ENCODE measurements at regions not wholly inside any gene's neighbourhood (a gene's known extent, or its start where the extent isn't known, plus 50 kb on each side); places are given as distances from the start of the nearest gene placed in this dataset.

DNA sequence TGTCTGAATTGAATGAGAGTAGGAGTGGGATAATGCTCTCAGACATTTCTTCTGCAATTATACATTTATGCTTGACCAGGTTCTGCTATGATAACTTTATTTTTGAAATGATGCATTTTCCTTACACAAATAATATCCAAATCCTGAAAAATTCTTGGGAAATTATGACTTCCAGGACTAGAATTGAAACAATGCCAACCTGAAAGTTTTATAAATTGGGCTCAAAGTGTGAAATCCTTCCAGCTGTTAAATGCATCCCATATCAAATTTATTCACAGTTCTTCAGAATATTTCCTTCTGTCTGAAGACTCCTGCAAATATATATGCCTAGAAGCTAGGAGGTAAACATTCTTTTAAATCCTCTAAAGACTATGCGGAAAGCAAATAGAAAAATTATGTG, 155.7 kb upstream of the EYA4 start:
- H2BK20ac ChIP-seq (ENCODE audit: low read depth, low read length) = no peak overlapping the region
- no peaks in the 10 kb centered on the region for H3K36me3 ChIP-seq (ENCODE audit: control insufficient read depth, insufficient read depth, low read length)
- DNase-seq (no peak), ATAC-seq (ENCODE audit: low read depth) (no peak)
- in situ Hi-C loops (cut with MboI; ENCODE audit: low sequenced_read_pairs) (no loop called here), dilution Hi-C loops (cut with HindIII; ENCODE audit: low sequenced_read_pairs, unreplicated experiment) (no loop called here), intact Hi-C loops (cut with micrococcal nuclease) (no loop called here)
- H2BK5ac ChIP-seq (ENCODE audit: low read depth, low read length, poor library complexity, severe bottlenecking) = no peak overlapping the region
- H3K56ac ChIP-seq (ENCODE audit: extremely low read depth, insufficient read depth, low read length) = no peak overlapping the region
- no peaks in the 10 kb centered on the region for H3K9me1 ChIP-seq (ENCODE audit: insufficient read depth, low read length)
- H2AFZ ChIP-seq (replicated peaks; ENCODE audit: low read length, poor library complexity) = no peak overlapping the region
- WGBS, 2 experiments (ENCODE audit: extremely low coverage in 2 of 2, insufficient read length in 1 of 2) = no CpG with 5 or more reads among the region's 1 CpG
- H3K9me3 ChIP-seq (ENCODE audit: control insufficient read depth, insufficient read depth, low read length) = no peaks in the 10 kb centered on the region
- no peak overlapping the region for H3K4me2 ChIP-seq (ENCODE audit: low read depth, low read length)
- H3K4me3 ChIP-seq (ENCODE audit: insufficient read depth, low read depth, low read length) = no peak overlapping the region
- H2BK120ac ChIP-seq (ENCODE audit: low read depth, low read length) = no peak overlapping the region
- no peaks in the 10 kb centered on the region for H3K27me3 ChIP-seq (ENCODE audit: control insufficient read depth, insufficient read depth, low read length)
- H4K20me1 ChIP-seq (ENCODE audit: insufficient read depth, low read length) = no peaks in the 10 kb centered on the region
- no peak overlapping the region for H3K9ac ChIP-seq (ENCODE audit: low read depth, low read length)
- ChIA-PET CTCF (interaction anchor here (1.4 kb wide), 1 partner anchor 14 kb away, joined by 3 read pairs; no protein-coding TSS in a partner anchor), POLR2A (ENCODE audit: unreplicated experiment) (no interaction called here)
- no peak overlapping the region for H4K91ac ChIP-seq (ENCODE audit: insufficient read depth, low read depth, low read length)
- no peak overlapping the region for H4K5ac ChIP-seq (ENCODE audit: low read depth, low read length)
- BruUV-seq (replicated peaks) = no TSS peak
- H3K18ac ChIP-seq (ENCODE audit: low read depth, low read length) = no peak overlapping the region
- H3K79me1 ChIP-seq (ENCODE audit: low read depth in 1 of 2, low read length in 2 of 2) = no peaks in the 10 kb centered on the region
- no peak overlapping the region for H3K27ac ChIP-seq (ENCODE audit: insufficient read depth, low read length)
- no peak overlapping the region for H2AK9ac ChIP-seq (replicated peaks; ENCODE audit: low read depth, low read length, poor library complexity)
- no peak overlapping the region for H2AK5ac ChIP-seq (ENCODE audit: low read depth, low read length)
- H3K23ac ChIP-seq (ENCODE audit: low read depth, low read length) = no peak overlapping the region
- no peak overlapping the region for H2BK15ac ChIP-seq (ENCODE audit: low read depth, low read length)
- no peaks in the 10 kb centered on the region for H3K4me1 ChIP-seq (ENCODE audit: control insufficient read depth, insufficient read depth, low read length)
- TF ChIP-seq MAFK (IDR thresholded peaks at IDR 0.05; ENCODE audit: low read depth, low read length) (no peak), RCOR1 (IDR thresholded peaks at IDR 0.05; ENCODE audit: insufficient replicate concordance, low read length) (no peak), RAD21 (IDR thresholded peaks at IDR 0.05; ENCODE audit: low read length) (no peak), NFE2L2 (IDR thresholded peaks at IDR 0.05; ENCODE audit: low read depth, low read length) (no peak), BHLHE40 (IDR thresholded peaks at IDR 0.05; ENCODE audit: low read depth, low read length) (no peak), RFX5 (IDR thresholded peaks at IDR 0.05; ENCODE audit: low read depth, low read length) (no peak), POLR2A (IDR thresholded peaks at IDR 0.05; ENCODE audit: low read depth, low read length) (no peak), CHD1 (IDR thresholded peaks at IDR 0.05; ENCODE audit: low read depth, low read length) (no peak), CEBPB (IDR thresholded peaks at IDR 0.05; ENCODE audit: low read depth, low read length) (no peak), SMC3 (IDR thresholded peaks at IDR 0.05; ENCODE audit: low read depth, low read length) (no peak), MXI1 (IDR thresholded peaks at IDR 0.05; ENCODE audit: borderline replicate concordance, low read depth, low read length) (no peak), MAZ (IDR thresholded peaks at IDR 0.05; ENCODE audit: borderline replicate concordance, low read depth, low read length) (no peak), FOS (IDR thresholded peaks at IDR 0.05; ENCODE audit: low read depth, low read length) (no peak)
- TF ChIP-seq, protein P1, sequence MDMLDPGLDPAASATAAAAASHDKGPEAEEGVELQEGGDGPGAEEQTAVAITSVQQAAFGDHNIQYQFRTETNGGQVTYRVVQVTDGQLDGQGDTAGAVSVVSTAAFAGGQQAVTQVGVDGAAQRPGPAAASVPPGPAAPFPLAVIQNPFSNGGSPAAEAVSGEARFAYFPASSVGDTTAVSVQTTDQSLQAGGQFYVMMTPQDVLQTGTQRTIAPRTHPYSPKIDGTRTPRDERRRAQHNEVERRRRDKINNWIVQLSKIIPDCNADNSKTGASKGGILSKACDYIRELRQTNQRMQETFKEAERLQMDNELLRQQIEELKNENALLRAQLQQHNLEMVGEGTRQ (IDR thresholded peaks at IDR 0.05; ENCODE audit: low read depth, low read length) = no peak
- TF ChIP-seq, protein P2, sequence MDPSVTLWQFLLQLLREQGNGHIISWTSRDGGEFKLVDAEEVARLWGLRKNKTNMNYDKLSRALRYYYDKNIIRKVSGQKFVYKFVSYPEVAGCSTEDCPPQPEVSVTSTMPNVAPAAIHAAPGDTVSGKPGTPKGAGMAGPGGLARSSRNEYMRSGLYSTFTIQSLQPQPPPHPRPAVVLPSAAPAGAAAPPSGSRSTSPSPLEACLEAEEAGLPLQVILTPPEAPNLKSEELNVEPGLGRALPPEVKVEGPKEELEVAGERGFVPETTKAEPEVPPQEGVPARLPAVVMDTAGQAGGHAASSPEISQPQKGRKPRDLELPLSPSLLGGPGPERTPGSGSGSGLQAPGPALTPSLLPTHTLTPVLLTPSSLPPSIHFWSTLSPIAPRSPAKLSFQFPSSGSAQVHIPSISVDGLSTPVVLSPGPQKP (IDR thresholded peaks at IDR 0.05; ENCODE audit: borderline replicate concordance, low read depth, low read length) = no peak
- TF ChIP-seq, protein P3, sequence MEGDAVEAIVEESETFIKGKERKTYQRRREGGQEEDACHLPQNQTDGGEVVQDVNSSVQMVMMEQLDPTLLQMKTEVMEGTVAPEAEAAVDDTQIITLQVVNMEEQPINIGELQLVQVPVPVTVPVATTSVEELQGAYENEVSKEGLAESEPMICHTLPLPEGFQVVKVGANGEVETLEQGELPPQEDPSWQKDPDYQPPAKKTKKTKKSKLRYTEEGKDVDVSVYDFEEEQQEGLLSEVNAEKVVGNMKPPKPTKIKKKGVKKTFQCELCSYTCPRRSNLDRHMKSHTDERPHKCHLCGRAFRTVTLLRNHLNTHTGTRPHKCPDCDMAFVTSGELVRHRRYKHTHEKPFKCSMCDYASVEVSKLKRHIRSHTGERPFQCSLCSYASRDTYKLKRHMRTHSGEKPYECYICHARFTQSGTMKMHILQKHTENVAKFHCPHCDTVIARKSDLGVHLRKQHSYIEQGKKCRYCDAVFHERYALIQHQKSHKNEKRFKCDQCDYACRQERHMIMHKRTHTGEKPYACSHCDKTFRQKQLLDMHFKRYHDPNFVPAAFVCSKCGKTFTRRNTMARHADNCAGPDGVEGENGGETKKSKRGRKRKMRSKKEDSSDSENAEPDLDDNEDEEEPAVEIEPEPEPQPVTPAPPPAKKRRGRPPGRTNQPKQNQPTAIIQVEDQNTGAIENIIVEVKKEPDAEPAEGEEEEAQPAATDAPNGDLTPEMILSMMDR (conservative IDR thresholded peaks at IDR 0.05; ENCODE audit: low read depth, low read length) = no peak
- H3K14ac ChIP-seq (replicated peaks; ENCODE audit: low read depth, low read length) = no peak overlapping the region
- no peak overlapping the region for H3K4ac ChIP-seq (ENCODE audit: low read depth, low read length)
- no peak overlapping the region for H4K8ac ChIP-seq (ENCODE audit: low read depth in 2 of 2, low read length in 2 of 2)

Measured in IMR-90 (cell line).